ENCODE measurements at regions not wholly inside any gene's neighbourhood (a gene's known extent, or its start where the extent isn't known, plus 50 kb on each side); places are given as distances from the start of the nearest gene placed in this dataset.

DNA sequence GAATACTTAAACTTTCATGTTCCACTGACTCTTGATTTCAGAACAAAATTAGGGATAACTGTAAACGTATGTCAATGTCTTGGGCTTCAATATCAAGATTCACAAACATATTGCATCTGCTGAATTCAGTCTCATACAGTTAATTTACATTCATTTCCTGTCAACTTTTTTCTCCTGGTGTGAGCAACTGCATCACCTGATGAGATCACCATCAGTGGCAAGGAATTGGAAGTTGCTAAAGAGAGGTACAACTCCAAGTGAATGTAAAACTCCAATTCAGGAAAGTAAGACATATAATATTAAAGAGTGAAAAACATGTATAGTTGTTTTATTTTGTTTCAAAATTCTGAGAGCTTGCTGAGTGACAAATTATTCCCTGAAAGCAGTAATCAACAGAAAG is 1336.2 kb upstream of the C9orf72 start:
- no peak overlapping the region for H3K4me3 ChIP-seq
- intact Hi-C loops (cut with DNase I; ENCODE audit: low total_unique reads): no loop called here
- TF ChIP-seq POLR2A (IDR thresholded peaks at IDR 0.05) (no peak), CTCF (IDR thresholded peaks at IDR 0.05) (no peak)
- no peaks in the 10 kb centered on the region for H3K27me3 ChIP-seq
- H3K27ac ChIP-seq: no peak overlapping the region
- no peaks in the 10 kb centered on the region for H3K36me3 ChIP-seq (ENCODE audit: low read depth, missing control alignments)
- no peaks in the 10 kb centered on the region for H3K9me3 ChIP-seq
- H3K4me1 ChIP-seq: no peaks in the 10 kb centered on the region
- no peak for DNase-seq
- WGBS, 2 donors: 72 to 88% methylated on average over 1 of the region's 1 CpG

GRCh38 chr9:28912621-28913020 is 1339.3 kb upstream of the C9orf72 start:
- intact Hi-C loops (cut with DNase I; ENCODE audit: low total_unique reads): no loop called here
- Histone ChIP-seq H3K27me3 (no peaks in the 10 kb centered on the region), H3K9me3 (no peaks in the 10 kb centered on the region), H3K36me3 (ENCODE audit: low read depth, missing control alignments) (no peaks in the 10 kb centered on the region), H3K27ac (no peak overlapping the region), H3K4me1 (no peaks in the 10 kb centered on the region), H3K4me3 (no peak overlapping the region)
- 81 to 85% methylated on average over 2 of the region's 2 CpGs for WGBS, 2 donors
- DNase-seq: no peak
- TF ChIP-seq CTCF (IDR thresholded peaks at IDR 0.05) (no peak), POLR2A (IDR thresholded peaks at IDR 0.05) (no peak)

GRCh38 chr9:28915202-28915930 is 1342.1 kb upstream of the C9orf72 start:
- WGBS, 2 donors: 83 to 90% methylated on average over 2 of the region's 2 CpGs
- H3K27me3 ChIP-seq: no peaks in the 10 kb centered on the region
- no peak for DNase-seq
- no peak overlapping the region for H3K27ac ChIP-seq
- H3K9me3 ChIP-seq: no peaks in the 10 kb centered on the region
- intact Hi-C loops (cut with DNase I; ENCODE audit: low total_unique reads): no loop called here
- H3K4me1 ChIP-seq: no peaks in the 10 kb centered on the region
- no peak overlapping the region for H3K4me3 ChIP-seq
- no peaks in the 10 kb centered on the region for H3K36me3 ChIP-seq (ENCODE audit: low read depth, missing control alignments)
- TF ChIP-seq CTCF (IDR thresholded peaks at IDR 0.05) (no peak), POLR2A (IDR thresholded peaks at IDR 0.05) (no peak)

- intact Hi-C loops (cut with DNase I; ENCODE audit: low total_unique reads): no loop called here
- no peak for DNase-seq
- no peak for TF ChIP-seq POLR2A (IDR thresholded peaks at IDR 0.05)
- no peak for TF ChIP-seq CTCF (IDR thresholded peaks at IDR 0.05)
- Histone ChIP-seq H3K4me3 (no peak overlapping the region), H3K27ac (no peak overlapping the region), H3K4me1 (no peaks in the 10 kb centered on the region), H3K36me3 (ENCODE audit: low read depth, missing control alignments) (no peaks in the 10 kb centered on the region), H3K9me3 (no peaks in the 10 kb centered on the region), H3K27me3 (no peaks in the 10 kb centered on the region)
- WGBS, 2 donors: 70 to 84% methylated on average over 3 of the region's 3 CpGs
Measured at GRCh38 chr9:28916348-28916747, 1343.1 kb upstream of the C9orf72 start.

- Histone ChIP-seq H3K36me3 (ENCODE audit: low read depth, missing control alignments) (no peaks in the 10 kb centered on the region), H3K27ac (no peak overlapping the region), H3K27me3 (no peaks in the 10 kb centered on the region), H3K4me3 (no peak overlapping the region), H3K9me3 (no peaks in the 10 kb centered on the region), H3K4me1 (no peaks in the 10 kb centered on the region)
- TF ChIP-seq POLR2A (IDR thresholded peaks at IDR 0.05): no peak
- TF ChIP-seq CTCF (IDR thresholded peaks at IDR 0.05): no peak
- no peak for DNase-seq
- WGBS, 2 donors: 58 to 60% methylated on average over 3 of the region's 3 CpGs
- intact Hi-C loops (cut with DNase I; ENCODE audit: low total_unique reads): no loop called here
Measured at GRCh38 chr9:28921857-28922500, 1348.7 kb upstream of the C9orf72 start.

Data from testis (tissue), 2 donors.